Fibroblast of peridontal ligament (primary cell): ENCODE measurements at regions not wholly inside any gene's neighbourhood (a gene's known extent, or its start where the extent isn't known, plus 50 kb on each side); places are given as distances from the start of the nearest gene placed in this dataset.
A peak's percentile ranks its signal among the peaks of the same experiment; 100 is the strongest.

Source experiments
- DNase-seq: peaks from one replicate; pipeline ENCODE4 v3.0.0-alpha.2; 2010; ENCODE audit errors: extremely low read depth

DNA sequence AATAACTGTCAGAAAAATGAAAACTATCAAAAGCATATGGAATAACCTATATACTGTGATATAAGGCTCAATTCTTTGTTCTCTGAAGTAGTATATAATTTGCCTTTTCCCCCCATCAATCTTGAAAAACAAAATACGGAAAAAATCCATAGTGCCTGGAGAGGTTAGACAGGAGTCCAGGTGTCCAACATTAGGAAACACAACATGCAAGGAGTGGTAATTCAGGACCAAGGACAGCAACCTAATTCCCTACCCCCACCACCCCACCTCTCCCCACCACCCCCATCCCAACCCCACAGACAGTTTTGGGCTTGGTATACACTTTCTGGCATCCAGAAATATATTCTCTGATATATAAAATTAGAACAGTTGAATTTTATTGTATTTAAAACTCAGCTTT, 55.1 kb upstream of the SLC25A26 start:
- DNase-seq, result no peak

DNA sequence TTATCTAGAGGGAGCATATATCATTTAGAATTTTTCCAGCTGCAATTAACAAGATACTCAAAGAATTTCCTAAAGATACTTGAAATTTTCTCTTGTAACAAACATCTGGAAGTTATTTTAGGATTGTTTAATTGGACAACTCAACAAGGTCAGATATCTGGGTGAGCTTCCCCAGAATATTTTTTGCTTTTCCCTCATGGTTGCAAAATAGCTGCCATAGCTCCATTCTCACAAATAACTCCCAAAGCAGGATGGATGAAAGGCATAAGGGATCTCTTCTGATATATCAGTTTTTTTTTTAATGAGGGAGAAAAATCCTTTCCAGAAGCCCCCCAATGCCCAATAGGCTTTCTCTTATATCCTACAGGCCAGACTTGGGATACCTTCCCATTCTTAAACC, 56.6 kb upstream of the SLC25A26 start:
- DNase-seq, result no peak

DNA sequence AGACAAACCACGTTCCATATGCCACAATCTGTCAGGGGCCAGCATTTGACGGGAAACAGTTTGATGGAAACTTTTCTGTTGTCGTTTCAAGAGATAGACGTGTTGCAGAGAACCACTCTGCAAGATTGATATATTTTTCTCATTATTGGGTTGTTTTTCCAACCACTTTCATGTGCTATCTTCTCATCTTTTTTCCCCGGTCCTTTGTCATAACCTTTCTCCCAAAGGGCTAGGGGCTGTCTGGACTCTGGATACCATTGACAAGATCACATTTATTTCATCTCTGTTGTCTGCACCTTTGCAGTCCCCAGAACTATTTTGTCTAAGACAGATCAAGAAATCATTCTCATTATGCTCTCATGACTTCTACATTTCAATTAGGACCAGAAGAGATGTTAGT, 57.6 kb upstream of the SLC25A26 start:
- DNase-seq, result no peak

DNA sequence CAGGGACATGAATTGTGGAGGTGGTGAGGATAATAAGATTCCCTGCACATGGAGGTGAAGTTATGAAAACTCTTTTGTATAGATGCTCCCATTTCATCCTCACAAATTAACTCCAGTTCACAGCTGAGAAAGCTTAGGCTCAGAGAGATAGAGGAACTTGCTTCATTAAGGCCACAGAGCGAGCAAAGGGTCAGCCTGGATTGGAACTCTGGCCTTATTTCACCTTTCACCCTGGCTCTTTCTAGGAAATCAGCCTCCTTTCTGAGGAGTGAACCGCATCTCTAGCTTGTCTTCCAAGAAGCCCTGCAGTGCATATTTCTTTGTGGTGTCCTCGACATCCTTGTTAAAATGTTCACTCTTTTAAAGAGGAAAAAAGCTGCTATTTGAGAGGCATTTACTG, 58.0 kb upstream of the SLC25A26 start:
- DNase-seq, result no peak

DNA sequence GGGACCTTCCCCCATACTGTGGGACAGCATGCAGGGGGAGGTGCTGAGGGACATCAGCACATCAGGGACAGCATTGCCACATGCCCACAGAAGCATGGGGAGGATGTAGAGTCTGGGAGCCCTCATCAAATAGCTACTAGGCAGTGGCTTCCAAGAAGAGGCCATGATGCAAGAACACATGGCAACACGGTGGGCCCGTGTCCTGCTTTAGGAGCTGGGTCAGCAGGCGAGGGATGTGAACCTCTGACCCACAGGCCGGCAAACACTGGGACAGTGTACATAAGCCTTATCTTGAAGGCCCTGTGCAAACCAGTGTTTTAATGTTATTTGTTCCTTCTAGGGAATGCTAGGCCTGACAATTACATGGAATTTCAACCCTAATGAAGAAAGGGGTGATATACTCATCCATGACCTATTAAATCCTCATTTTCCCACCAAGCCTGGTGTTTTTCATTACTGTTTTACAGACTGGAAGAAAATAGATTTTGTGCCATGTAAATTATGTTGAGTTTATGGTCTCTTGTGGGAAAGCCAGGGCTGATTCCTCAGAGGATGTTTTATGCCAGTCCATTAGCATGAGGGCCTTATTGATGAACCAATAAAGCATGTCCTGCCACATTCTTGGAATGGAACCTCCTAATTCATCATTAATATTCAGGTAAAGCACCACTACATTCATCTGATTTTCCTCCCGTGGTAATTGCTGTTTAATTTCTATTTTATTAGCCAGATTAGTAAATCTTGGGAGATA, 61.7 kb upstream of the SLC25A26 start:
- no peak for DNase-seq

DNA sequence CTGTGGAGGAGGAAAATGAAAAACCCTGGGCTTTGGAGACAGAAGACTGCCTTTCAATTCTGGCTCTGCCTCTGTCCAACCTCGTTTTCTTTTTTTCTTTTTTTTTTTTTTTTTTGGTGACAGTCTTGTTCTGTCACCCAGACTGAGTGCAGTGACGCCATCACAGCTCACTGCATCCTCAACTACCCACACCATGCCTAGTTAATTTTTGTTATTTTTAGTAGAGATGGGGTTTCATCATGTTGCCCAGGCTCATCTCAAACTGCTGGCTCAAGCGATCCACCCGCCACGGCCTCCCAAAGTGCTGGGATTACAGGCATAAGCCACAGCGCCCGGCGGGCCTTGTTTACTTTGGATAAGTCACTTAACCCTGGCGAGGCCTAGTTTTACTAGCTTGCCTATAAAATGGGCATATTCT, 66.3 kb upstream of the SLC25A26 start:
- peak; percentile 44 for DNase-seq

DNA sequence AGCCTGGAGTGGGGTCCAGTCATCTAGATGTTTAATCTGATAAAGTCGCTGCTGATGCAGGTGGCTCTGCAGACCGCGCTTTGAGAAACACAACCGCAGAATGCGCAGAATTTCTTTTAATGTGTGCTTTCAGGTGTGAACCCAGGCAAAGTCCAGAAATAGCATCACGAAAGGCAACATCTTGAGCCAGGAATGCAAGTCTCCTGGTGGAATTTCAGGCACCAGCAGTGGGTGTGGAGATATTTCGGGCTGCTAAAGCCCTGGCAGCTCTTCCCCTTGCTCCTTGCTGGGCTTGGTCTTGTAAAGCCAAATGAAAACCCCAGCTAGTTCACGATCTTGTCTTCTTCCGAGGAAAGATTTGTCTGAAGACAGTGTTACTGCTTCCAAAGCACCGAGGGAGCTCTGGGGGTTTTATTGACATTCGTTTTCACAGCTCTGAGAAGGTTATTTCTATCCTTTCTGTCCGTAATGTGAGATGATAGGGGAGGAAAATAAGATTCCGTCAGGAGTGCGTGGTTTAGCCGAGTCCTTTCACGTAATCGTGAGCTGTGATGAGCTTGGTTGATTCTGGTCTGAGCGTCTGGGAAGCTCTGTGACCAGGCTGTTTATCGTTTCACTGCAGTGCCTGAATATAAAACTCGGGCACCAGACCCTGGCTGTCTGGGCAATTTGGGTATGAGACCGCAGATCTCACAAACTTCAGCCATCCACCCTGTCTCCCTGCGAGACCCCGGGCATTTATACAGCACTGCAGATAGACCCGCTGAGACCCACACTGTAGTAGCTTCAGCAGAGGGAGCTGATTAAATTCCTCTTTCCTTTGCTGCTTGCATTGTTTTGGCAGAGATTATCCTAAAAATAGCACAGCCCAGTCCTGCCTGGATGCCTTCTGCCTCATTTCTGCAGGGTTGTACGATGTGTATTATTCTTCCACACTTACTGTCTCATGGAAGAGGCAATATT, 67.0 kb upstream of the SLC25A26 start:
- peak; percentile 73 for DNase-seq

DNA sequence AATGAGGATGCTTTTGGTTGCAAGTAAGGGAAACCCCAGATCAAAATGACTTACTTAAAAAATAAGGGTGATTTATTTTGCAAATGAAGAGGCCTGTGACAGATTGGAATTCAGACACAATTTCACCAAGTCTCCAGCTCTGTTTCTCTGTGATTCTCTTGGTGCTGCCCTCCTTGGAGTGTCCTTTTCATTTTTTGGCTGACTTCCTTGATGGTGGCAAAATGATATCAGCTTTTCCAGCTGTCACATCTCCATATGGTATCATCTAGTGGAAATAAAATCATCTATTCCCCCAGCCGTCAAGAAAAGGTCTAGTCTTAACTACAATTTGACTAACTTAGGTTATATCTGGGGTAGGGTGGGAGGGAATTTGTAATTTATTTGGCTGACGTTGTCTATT, 68.5 kb upstream of the SLC25A26 start:
- no peak for DNase-seq

DNA sequence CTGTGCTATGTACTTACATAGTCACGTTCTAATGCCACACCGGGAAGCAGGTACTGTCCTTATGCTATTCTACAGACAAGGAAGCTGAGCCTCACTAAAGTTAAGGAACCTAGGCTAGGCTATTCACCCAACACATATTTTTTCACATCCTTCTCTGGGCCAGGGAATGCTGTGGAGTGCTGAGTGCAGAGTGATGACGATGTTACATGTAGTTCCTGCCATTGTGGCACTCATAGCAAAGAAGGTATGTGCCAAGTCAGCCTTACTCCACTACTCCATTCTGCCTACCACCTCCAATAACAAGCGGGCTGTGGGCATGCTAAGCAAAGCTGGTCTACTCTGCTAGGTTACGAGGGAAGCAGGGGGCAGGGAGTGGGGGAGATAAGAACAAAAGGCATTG, 69.8 kb upstream of the SLC25A26 start:
- no peak for DNase-seq

DNA sequence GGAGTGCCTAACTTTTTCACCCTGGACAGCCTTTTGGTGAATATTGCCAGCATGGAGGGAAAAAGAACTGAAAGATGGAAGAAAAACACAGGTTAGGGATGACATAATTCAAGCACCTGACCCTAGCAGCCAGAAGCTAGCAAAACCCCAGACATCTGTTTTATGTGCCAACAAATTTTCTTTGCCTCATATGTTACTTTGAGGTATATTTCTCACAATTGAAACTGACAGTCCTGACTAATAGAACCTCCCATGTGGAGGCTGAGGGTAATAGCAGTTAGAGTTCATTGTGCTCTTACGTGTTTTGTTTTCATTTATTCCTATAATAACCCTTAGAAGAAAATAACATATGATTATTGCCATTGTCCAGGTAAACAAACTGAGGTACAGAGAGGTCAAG, 71.5 kb upstream of the SLC25A26 start:
- DNase-seq, result no peak

DNA sequence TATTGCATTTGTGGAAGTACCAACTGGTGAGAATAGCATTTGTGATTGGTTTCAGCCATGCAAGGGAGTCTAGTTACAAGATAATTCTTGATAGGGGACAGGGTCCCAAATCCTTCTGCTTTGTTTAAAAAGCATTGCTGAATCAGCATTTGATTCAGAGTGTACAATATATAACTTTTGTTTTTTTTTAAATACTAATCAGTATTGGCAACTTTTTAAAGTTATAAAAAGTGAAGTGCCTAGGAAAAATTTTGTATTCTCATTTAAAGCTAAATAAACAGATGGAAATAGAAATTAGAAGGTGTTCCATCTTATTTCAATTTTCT, 75.4 kb upstream of the SLC25A26 start:
- DNase-seq, result no peak

DNA sequence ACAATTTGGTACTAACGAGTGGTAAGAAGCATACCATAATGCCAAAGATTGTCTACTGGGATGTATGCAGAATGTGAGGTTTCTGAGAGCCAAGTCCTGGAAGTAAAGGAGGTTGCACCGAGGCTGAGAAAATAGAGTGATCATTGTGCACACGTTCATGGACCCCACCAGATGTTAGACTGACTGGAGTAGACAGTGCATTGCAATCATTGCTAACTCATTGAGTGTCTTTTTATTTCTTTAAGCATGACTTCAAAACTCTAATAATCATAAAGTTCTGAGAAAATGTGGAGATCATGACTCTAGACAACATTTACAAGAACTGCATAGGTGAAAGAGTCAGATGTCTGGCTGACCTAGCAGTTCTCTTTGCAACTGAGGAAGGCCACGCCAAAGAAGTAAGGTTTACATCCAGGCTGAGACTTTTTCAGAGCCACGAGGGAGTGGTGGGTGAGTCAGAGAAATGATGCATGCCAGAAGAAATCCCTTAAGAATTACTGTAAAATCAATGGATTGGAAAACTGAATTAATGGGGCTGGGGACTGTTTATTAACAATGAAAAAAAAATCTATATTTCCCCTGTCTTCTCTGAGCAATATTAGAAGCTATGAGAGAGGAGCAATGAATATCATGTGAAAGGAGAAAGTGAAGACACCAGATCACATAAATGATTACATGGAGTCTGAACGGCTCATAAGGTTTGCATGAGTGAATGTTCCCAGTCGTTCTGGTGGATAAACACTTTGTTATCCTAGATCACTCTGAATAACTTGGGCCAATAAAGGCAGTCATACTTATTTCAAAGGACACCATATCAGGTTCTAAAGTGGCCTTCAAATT, 76.0 kb upstream of the SLC25A26 start:
- DNase-seq, result peak; percentile 49

DNA sequence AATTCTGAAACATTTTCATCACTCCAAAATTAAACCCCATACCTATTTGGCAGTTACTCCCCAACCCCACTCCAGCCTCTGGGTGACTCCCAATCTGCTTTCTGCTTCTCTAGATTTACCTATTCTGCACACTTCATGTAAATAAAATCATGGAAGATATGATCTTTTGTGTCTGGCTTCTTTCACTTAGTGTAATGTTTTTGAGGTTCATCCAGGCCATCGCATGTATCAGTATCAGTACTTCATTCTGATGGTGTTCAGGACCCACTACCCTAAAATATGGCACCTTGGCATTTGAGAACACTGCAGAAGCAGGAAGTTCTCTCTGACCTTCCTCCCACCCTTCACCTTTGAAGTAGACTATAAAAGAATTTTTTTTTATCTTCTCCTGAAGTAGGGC, 78.7 kb upstream of the SLC25A26 start:
- no peak for DNase-seq

DNA sequence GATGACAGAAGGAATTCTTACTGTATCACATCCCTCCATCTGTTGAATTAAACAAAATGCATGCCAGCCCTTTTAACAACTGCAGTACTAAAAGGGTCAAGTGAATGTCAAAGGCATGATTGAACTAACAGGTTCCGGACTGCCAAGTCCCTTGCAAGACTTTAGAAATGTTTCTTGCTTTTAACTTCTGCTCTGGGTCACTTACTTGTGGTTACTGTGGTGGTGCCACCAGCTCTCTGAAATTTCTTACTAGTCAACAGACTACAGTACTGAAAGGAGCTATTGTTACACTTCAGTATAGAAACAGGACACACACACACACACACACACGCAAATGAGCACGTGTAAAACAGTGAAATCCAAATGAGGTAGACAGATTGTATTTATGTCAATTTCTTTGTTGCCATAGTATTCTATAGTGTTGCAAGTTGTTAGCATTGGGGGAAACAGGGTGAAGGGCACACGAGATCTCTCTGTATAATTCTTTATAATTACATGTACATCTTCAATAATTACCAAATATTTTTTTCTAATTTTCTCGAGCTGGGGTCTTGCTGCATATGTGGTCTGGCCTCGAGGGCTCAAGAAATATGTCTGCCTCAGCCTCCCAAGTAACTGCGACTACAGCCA, 79.9 kb upstream of the SLC25A26 start:
- peak; percentile 74 for DNase-seq

DNA sequence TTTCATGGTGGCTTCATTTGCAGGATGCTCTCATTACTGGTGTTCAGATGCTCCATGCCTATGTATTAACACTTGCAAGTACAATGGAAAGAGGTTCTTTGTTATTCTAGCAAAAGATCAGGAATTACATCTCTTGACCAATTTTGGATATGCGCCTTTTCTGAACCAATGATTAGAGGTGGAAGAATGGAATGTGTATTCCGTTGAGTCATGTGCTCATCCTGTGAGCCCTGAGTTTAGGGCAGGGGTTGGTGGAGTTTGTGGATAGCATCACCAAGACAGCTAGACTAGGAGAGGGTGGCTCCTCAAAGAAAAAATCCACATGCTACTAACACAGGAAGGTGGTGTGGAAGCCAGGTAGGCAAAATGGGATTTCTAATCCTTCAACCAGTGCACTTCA, 80.7 kb upstream of the SLC25A26 start:
- DNase-seq, result no peak

DNA sequence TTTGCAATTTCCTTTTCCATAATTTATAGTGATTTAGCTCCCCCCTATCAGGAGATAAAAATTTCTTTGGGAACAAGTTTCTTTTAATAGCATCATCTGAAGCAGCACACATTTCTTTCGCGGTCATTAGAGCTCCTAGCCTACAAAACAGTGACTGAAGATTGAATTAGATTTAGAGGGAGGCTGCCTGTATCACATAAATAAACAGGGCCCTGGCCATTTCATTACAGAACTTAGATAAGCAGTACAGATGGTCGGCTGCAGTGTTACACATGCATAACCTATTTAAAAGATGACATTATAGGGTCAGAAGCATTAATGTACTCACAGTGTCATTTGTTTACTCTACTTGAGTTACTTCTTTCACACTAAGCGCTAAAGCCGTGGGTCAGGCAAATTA, 81.4 kb upstream of the SLC25A26 start:
- DNase-seq, result no peak

DNA sequence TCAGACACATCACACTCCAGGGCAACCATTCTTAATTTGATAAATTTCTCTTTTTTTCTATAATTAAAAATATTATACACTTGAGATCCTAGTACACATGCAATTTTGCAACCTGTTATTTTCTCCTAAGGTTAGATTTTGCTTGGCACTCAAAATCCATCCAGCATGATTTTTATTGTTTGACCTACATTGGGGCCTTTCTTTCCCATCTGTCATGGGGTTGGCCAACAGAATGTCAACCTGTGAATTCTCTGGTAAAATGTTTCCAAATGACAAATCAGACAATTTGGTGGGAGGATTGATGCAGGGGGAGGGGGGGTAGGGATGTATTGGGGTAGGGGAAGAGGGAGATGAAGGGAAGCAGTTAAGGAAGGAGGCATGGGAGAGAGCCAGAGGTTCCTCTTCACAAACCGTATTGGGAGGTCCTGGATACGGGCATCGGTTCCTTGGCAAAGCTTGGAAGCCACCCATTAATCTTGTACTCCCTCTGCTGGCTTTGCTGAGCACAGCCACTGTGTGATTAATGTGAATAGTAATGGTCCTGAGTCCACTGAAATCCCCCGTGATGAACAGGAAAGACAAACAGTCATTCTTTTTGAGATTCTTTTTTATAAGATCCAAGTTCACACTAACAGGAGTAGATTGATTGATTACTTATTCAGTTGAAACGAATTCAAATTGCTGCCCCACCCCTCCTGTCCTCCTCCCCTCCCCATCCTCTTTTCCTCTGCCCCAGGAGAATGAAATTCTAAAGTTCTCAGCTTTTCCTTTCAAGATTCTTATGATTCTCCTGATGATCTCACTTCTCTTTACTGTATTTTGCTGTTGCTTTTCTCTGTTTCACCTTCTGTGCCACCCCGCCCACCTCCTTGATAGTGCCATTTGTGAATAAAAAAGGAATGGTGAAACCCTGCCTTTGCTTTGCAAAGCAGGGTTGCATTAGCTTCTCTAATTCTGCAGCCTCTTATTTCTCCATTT, 82.2 kb upstream of the SLC25A26 start:
- DNase-seq, result peak; percentile 81

DNA sequence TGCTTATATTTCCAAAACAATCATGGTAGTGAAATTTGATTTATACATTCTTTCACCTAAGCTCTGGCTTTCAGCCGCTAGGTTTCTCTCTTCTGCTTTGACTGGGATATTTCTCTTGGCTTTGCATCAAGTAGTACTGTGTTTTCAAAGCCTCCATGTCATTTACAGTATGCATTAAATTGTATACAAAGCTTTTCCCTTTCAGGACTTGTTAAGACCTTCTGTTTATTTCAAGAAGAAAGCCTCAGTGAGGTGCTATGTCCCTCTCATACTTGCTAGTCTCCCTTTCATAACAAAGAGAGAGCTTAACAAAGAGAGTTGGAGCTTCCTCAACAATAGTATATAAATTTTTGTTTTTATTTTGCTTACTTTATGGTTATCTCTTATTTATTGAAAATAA, 84.2 kb upstream of the SLC25A26 start:
- no peak for DNase-seq

DNA sequence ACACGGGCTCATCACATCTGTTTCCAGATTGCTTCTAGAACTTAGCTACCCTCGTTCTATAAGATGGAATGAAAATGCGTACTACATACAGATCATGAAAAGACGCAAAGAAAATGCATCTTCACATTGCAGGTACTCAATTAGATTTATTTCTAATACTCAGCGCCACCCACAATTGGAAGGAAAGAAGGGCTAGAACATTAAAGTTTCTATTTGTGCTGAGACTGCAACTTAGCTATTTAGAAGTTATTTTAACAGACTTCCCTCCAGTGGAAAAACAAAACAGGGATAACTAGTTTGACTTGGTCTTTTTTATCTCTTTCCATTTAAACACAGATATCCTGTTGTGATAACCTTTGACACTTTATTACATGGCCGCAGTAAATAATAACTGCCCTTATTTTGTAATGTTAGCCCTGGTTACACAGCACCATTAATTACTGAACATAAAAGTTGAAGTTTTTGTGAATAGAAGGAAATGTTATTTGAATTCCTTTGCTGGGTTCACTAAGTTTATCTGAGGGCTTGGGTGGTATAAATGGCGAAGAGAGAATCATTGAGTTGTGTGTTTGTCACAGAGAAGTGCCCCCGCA, 86.9 kb upstream of the SLC25A26 start:
- DNase-seq, result no peak

DNA sequence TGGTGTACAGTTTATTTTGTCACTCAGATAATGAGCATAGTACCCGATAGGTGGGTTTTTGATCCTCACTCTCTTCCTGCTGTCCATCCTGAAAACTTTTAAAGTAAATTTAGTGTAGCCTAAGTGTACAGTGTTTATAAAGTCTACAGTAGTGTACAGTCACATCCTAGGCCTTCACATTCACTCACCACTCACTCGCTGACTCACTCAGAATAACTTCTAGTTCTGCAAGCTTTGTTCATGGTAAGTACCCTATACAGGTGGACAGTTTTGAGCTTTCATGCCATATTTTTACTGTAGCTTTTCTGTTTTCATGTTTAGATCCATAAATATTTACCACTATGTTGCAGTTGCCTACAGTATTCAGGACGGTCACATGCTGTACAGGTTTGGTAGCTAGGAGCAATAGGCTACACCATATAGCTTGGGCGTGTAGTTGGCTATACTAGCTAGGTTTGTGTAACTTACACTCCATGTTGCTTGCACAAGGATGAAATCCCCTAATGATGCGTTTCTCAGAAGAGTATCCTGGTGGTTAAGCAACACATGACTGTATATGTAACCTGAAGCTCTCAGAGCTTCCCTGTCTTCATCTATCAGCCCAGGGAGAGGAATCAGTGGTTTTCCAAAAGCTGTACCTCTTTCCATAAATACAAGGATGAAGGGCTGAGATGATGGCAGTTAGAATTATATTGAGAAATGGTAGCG, 87.6 kb upstream of the SLC25A26 start:
- DNase-seq, result peak; percentile 65
